GM04504 (cell line): ENCODE measurements at regions not wholly inside any gene's neighbourhood (a gene's known extent, or its start where the extent isn't known, plus 50 kb on each side); places are given as distances from the start of the nearest gene placed in this dataset.

Source experiments
- DNase-seq: peaks from one replicate; pipeline ENCODE4 v3.0.0-alpha.2; 2012; ENCODE audit warnings: low read depth

DNA sequence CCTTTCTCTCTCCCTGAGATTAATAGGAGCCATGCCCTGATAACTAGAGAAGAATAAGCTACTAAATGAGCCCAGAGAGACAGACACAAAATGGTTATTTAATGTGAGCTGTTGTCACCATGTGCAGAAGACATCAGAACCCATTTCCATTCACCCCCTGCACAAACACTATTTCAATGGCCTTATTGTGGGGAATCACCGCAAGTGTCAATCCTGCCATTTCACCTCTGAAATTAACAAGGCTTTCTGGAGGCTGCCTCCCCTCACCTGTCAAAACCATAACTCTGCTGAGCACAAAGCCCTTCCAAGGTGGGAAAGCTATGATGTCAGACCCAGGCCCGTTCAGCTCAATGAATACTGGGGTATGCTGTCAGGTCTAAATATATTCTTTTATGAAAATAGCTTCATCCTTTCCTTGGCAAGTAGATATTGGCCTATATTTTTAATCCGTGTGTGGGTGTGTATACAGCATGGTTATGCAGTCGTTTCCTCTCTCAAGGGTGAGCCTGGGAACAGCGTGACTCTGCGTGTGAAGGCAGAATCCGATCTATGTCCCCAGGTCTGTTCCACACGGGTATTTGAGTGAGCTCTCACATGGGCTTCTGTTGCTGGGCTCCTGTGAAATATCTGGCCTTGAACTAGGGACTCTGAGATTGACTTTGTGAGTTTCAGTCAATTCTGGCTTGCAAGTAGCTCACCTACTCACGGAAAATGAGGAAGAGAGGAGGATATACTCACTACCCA is 266.3 kb downstream of the FBXW7 start:
- DNase-seq, result no peak

DNA sequence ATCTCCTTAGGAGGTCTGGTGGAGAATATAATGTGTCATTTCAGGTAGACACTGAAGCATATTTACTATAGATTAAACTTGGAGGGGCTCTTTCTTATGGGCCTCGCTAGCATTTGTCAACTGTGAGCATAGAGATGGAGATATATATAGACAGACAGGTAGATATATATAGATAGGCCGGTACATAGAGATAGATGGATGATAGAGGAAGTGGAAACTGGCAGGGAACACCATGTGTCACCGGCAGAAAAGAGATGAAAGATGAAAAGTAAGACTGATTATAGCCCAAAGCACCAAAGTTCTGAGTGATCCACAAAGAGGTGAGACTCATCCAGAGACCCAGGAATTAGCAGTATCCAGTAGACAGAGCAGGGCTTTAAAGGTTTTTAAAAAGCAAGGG is 268.1 kb downstream of the FBXW7 start:
- no peak for DNase-seq

DNA sequence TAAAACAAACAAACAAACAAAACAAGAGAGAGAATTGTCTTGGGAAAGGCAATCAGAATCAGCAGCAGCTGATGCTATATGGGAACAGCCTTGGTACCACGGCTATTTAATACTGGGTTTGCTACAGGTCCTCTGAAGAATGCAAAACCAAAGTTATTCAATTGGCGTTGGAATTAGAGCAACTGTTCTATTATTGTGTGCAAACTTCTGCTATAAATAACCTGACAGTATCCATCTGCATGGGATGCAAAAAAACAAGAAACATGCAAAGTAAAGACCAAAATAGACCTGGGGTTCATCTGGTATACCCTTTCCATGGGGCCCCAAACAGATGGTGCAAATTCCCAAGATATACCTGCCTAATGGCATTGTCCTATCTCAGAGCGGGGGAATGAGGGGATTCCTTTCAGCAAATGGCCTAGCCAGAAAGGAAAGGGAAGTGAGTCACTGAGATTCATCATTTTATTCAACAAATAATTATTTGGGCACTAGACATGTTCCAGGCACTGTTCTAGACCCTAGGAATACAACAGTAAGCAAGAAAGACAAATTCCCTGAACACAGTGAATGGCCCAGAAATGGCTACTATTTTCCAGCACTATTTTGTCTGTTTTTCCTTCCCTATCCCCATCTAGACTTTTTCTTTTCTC is 268.9 kb downstream of the FBXW7 start:
- DNase-seq, result no peak

DNA sequence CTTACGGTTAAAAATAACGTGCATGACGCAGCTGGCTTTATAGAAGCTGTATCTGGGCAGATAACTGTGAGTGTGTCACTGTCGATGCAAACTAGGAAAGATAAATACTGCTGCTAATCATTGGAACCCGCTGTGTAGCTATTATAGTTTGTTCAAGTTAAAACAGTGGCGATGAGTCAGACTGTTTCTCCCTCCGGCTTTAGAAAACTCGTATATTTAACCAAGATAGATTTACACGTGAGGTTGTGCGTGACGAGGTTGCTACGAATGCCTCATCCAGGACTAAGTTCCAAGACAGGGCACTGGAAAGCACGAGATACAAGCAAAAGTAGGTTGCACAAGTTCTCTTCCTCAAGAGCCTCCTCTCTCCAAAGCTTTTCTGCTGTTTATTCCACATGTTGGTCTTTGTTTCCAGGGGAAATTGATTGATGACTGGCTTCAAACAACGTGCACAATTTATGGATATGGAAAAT is 270.7 kb downstream of the FBXW7 start:
- no peak for DNase-seq

DNA sequence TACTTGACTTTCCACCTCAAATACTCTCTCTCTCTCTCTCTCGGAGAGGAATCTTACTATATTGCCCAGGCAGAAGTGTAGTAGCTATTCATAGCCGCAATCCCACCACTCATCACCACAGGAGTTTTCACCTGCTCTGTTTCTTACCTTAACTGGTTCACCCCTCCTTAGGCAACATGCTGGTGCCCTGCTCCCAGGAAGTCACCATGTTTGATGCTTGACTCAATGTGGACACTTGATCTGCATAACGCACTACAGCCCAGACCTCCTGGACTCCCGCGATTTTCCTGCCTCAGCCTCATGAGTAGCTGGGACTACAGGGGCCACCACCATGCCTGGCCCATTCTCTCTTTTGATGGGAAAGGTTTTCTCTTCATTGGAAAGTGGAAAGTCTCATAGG is 271.8 kb downstream of the FBXW7 start:
- no peak for DNase-seq

DNA sequence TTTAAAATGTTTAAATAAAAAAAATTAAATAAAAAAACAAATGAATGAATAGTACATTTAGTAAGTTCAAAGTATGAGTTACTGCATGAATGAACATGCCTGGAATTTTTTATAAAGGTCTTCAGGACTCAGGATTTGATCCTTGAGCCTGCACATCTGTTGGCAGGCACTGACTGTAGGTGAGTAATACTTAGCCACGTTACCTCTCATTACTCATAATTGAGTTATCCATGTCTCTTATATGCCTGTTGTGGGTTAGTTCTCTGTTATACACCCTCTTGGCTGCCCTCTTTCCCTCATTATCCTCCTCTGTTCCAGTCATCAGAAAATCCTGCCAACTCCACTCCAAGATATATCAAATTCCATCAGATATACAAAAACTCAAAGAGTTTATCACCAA is 276.0 kb downstream of the FBXW7 start:
- DNase-seq, result no peak

DNA sequence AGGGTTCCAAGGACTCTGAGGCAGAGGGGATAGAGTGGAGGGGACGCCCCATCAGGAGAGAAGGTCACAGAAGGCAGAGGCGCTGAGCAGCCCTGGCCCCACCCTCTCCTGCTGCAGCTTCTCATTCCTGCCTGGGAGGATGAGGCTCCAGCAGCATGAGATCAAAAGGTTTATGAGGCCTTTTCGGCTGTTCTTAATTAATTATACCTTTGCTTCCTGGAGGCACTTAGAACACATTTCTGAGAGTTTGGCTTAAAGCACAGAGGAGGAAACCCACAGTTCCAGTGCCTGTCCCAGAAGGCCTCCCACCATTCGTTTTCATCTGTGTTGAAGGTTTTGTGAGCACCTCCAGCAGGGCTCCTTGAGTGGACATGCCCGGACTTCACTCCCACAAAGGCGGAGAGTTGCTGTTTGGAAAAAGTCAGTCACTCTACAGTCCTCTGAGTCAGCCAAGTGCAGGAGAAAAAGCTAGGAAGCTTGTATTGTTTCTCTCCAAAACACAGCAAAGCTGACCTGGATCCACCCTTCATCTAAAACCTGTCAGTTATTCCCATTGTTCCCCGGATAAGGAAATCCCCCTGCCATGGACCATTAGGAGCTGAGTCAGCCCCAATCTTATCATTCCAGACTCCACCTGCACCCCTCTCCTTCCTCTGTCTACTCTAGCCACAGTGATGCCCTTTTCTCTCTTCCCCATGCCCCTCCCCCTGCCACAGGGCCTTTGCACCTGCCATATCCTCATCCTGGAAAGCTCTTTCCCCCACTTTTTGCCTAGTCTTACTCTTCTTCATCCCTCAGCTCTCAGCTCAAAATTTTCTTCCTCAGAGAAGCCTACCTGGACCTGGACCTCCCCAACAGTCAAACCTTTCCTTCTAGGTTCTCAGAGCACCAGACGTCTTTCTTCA is 276.8 kb downstream of the FBXW7 start:
- peak; percentile 48 for DNase-seq

DNA sequence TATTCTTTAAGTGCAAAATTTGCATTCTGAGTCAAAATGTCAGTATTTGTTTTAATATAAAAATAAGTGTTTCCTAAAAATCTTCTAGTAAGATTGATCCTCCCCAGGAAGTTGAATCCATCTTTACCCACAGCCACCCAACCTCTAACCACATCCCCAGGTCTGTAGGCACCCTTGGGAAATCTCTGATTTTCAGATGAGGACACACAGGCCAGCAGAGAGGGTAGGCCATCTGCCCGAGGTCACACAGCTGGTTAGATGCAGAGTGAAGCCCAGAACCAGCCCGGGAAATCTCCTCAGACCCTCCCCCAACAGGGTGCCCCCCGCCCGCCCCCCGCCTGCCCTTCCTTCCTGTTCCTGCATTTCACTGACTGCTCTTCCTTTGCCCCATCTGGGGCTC is 277.5 kb downstream of the FBXW7 start:
- no peak for DNase-seq

DNA sequence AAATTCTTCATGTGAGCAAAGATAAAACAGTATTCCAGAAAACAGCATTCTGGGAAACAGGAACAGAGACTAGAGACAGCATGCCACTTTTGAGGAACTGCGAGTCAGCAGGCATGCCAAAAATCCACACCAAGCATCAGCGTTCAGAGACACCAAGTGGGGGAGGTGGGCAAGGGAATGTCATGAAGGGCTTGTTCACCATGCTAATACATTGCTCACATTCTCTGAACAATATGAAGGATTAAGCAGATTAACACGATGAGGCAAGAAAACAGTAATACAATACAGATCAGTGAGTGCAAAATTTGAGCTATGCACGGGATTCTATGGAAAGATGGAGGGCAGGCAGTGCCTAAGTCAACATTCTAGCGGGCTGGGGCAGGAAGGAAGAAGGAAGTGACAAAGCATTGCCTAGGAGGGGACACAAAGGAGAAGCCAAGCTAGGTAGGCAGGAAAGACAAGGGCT is 278.3 kb downstream of the FBXW7 start:
- DNase-seq, result no peak

DNA sequence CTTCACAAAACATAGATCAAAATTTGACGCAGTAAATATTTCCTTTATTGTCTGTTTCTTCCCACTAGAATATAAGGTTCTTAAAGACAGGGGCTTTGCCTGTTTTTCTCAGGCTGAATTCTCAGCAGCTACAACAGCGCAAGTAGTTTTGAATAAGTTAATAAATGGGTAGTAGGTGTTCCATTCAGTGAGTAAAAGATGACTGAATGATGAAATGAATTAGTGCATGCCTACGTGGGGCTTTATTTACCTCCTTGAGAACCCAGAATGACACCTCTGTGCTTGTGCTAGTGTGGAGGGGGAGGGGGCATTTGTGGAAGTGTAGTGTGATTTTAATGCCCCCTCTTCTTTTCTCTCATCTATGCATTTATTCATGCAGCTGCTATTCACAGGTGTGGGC is 278.9 kb downstream of the FBXW7 start:
- no peak for DNase-seq

DNA sequence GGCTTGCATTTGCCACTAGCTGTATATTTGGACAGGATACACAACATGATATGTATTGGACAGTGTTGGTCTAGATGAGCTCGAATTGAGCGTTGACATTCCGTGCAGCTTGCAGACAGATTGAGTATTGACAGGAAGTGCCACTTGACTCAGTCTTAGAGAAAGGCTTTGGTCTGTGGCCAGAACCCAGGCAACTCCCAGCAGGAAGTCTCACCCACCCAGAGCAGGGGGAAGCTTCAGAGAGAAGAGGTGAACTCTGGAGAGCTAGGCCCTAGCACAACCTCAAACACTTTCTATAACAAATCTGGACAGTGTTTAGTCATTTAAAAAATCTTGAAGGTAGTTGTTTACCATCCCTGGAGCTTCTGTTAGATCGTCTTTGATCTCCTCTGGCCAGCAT is 280.5 kb downstream of the FBXW7 start:
- no peak for DNase-seq

DNA sequence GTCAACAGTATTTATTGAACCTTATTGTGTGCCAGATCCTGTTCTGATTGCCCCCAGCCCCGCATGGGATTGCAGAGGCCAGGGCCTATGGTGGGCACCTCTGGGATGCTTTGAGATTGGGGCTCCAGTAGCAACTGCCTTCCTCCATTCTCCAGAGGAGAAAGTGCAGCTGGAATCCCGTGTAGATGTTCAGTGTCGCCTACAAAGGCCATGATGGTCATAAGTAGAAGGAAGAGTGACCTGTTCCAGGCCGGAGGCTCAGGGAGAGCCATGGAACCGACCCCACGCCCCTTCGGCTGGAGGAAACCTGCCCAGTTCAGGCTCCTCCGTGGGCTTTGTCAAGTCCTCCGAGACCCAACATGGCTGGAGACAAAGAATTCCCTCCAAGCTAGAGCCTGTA is 287.5 kb downstream of the FBXW7 start:
- no peak for DNase-seq

DNA sequence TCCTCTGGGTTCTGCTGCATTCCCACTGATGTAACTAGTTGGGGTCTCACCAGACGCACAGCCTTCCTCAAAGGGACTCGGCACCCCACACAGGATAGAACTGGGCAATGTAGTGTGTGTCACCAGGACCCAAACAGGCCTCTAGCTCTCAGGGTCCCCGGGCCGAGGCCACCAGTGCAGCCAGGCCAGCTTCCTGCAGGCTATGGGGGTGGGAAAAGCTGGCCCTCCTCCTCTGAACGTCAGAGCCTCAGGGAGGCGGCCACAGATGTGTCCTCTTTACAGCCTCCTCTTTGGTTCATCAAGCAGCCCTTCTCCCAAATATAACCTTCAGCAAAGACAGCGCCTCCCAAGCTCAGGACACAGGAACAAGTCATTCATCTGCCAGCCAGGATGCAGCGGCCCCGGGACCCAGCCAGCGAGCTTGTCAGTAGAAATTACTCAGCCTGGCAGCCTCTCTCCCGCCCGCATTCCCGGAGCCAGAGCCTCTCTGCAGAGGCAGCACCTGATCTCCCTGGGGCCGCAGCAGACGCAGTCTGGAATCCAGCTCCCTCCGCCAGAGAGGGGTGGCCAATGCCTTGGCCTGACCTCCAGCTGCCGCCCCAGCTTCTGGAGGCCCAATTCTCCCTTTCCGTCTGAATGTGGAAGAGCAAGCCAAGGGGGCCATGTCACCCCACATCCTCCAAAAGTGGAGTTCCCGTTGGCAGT is 288.5 kb downstream of the FBXW7 start:
- no peak for DNase-seq

DNA sequence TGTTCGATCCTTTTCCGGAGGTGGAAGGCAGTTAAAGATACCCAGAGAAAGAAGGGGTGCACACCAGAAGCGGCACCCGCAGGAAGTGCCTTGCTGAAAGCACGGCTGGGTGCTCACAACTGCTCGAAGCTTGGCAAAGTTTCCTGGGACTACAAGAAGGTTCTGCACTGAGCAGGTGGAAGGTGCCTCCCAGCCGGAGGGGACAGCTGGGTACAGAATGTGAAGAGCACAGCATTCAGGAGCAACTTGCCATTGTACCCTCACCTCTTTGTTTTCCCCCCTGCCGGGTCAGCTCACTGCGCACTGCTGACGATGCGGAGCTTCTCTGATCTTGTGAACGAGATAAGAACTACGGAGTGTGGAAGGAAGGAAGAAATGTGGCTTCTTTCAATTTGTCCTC is 289.2 kb downstream of the FBXW7 start:
- no peak for DNase-seq

DNA sequence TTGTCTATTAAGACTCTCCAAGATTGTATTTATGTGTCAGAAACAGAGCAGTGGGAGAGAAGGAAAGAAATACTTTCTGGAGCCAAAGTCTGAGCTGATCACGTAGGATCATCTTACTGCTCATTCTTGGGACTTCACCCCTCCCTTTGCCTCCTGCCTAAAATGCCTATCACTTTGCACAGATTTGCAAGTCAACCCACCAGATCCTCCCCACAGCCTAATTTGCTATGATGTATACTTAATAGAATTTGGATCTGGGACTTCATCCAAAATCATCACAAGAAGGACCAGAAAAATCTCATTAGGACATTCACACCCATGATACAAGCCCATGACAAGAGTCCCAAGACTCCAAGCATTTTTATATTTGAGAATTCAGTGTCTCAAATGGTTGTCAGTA is 290.2 kb downstream of the FBXW7 start:
- DNase-seq, result no peak

DNA sequence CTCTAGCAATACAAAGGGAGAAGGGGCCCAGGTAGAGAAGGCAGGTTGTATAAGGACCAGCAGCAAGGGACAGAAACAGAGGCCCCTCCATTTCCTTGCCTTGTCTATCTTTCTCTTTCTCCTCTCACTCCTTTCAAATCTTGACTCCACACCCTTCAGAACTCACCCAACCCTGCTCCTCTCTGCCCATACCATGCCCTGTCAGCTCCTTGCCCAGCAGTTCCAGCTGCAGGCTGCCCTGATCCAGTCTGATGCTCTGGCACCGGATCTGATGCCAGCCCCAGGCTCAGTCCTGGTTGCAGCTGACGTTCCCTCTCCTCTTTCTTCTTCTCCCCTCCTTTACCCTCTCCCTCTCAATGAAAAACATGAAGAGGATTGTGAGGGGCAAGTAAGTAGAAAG is 291.2 kb downstream of the FBXW7 start:
- no peak for DNase-seq

DNA sequence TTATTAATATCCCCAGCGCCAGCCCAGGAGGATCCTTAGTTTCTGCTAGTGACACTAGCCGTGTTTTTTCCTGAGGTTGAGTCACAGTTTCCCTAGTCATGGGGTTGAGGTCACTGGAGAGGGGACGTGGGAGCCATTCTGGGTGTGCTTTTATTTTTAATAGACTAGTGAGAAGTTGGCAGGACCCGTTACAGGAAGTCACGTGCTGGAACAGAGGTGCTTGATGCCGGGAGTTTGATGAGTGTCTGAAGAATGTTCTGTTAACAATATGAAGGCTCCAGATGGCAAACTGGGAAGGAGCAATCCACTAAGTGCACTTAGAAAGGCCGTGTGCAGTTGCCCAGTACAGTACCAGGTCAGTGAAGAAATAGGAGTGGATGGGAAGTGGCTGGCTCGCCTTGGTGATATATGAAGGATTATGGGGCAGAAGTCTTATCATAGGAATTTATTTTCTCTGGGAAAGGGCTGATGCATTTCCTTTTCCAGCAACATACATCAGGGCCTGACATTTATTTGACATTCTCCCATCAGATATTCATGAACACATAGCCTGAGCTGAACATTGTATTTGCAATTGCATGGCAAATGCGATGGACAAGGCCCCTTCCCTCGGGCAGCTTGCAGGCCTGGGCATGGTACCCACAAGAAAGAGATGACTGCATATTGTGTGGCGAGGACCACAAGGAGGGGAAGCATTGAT is 291.8 kb downstream of the FBXW7 start:
- no peak for DNase-seq

DNA sequence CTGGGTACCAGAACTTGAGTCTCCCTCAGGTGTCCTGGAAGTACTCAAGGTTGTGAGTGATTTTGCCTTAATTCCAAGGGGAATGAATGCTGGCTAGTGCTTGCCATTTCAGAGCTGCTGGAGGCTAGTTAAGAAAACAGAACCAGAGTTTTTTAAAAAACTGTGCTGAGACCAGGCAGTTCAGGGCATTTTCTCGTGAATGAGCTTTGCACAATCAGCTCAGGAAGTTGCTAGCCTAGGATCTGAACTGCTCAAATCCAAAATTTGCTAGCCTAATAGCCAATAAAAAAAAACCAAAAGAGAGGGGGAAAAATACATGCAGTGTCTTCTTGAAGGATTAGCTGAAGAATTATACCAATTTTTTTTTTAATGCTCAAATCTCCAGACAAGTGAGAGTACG is 292.7 kb downstream of the FBXW7 start:
- no peak for DNase-seq

DNA sequence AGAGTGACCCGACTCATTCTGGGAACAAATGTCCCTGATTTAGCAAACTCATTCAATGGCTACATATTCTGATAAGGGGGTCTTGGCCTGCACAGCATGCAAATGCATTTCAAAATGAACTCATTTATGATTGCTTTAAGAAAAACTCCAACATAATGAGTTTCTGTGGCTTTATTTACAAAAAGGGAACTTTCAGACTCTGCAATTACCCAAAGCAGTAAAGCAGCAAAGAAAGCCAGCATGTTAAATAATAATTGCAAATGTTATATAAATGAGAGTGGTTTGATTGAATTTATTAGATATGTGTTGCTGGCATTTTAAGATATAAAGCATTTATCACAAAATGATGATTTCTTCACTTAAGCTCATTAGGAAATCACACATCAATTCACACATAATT is 295.7 kb downstream of the FBXW7 start:
- DNase-seq, result no peak

DNA sequence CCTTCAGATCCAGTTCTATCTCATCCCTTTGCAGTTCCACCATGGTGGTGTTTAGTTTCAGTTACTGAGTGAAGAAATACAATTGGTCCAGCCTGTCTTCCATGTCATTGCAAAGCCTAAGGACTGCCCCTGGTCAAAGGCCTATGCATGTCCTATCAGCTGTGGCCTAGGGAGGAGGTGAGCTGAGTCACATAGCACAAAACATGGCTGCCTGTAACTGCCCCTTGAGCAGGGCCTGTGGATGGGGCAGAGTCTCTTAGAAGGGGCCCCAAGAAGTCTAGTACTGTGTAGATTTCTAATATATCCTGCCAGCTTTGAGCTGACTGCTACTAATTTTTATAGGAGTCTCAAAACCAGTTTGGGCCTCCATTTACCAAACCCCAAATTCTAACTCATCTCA is 296.7 kb downstream of the FBXW7 start:
- DNase-seq, result no peak

DNA sequence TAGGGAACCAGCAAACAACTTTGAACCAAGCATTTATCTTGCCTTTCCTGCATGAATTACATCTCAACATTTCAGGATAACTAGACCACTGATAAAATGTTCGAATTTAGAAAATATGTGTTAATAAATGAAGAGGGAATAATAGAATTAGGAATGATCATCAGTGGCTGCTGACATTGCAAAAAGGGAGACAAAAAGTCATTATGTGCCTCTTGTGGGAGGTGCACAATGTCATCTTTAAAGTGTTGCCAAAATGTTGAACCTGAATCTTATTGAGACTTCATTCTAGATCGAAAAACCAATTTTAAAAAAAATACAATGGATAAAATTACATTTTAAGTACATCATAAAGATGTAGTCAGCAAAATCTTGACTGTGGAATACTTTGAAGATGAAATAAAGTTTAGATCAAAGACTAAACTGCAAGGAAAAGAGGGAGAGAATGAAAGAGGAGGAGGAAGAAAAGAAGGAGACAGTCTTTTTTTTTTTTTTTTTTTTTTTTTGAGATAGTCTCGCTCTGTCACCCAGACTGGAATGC is 299.3 kb downstream of the FBXW7 start:
- no peak for DNase-seq
